GM19240 (cell line): ENCODE measurements at regions not wholly inside any gene's neighbourhood (a gene's known extent, or its start where the extent isn't known, plus 50 kb on each side); places are given as distances from the start of the nearest gene placed in this dataset.
"Not testable (repeated sequence)": the region's sequence is repeated elsewhere in the genome, so short reads cannot be mapped to it uniquely, and the experiment has no call there.

Source experiments
- DNase-seq: peaks from one replicate; pipeline ENCODE4 v3.0.0; 2011; ENCODE audit warnings: low spot score; ENCODE audit not compliant: insufficient read length

DNA sequence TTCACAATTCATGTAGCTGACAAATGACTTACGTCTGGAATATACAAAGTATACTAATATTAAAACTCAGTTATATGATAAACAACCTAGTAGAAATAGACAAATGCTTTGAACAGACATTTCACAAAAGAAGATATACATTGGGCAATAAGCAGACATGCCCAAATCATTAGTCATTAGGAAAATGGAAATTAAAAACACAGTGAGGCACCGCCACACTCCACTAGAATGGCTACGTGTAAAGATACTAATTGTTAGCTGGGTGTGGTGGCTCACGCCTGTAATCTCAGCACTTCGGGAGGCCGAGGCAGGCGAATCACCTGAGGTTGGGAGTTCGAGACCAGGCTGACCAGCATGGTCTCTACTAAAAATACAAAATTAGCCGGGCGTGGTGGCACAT, 248.9 kb upstream of the TMEM132C start:
- no peak for DNase-seq

DNA sequence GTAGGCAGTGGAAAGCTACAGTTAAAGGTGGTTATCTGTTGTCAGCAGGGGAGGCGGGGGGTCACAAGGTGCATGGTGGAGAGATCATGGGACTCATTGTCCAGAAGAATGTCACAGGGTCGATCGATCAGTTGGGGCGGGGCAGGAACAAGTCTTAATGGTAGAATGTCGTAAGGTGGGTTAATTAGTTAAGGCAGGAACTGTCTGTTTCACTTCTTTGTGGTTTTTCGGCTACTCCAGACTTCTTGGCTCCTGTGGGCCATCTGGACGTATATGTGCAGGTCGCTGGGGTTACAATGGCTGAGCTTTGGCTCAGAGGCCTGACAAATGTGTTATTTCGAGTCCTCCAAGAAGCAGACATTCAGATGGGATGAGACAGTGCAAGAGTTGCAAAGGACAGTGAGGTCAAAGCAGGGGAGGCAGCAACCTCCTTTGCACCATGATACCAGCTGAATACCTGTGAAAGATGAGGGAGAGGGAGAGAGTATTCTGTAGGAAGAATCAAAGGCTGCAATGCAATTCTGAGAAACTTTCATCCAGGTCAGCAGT, 246.9 kb upstream of the TMEM132C start:
- DNase-seq = no peak

DNA sequence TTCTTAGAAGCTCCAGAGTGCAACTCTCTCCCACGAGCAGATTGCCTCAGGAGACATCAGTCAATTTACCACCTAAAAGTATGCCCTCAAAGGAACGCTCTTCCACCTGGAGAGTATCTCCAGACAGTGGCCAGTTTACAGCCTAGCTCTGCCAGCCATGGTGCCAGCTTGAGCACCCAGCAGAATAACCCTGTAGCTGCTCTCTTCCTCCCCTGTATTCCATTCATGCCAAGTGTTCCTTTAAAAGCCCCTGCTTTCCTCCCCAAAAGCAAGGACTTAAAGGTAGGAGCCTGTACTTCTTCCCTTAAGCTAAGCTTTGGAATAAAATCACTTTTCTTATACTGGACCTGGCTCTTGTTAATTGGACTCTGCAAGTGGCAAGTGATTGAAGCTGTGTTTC, 245.4 kb upstream of the TMEM132C start:
- no peak for DNase-seq

DNA sequence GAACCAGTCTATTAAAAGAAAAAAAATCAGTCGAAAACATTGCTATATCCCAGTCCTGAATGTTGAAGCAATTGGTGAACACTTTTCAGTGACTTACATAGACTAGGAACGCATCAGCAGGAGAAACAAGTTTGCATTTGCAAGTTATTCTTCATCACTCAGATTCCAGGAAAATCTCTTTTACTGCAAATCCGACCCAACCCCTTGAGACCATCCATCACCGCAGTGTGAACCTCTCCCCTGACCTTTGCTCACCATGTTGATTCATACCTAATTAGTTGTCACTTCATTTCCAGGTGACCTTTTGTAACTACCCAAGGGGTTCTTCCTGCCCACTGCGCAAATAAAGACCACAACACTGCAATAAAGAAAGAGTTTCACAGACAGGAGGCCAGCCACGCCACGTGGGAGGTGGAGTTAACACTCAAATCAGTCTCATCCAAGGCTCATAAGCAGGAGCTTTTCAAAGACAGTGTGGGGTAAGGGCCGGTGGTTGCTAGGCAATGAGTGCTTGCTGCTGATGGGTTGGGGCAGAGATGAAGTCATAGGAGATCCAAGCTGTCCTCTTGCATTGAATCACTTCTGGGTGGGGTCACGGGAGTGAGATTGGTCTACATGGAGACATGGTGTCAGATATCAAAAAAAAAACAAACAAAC, 241.3 kb upstream of the TMEM132C start:
- DNase-seq = no peak

DNA sequence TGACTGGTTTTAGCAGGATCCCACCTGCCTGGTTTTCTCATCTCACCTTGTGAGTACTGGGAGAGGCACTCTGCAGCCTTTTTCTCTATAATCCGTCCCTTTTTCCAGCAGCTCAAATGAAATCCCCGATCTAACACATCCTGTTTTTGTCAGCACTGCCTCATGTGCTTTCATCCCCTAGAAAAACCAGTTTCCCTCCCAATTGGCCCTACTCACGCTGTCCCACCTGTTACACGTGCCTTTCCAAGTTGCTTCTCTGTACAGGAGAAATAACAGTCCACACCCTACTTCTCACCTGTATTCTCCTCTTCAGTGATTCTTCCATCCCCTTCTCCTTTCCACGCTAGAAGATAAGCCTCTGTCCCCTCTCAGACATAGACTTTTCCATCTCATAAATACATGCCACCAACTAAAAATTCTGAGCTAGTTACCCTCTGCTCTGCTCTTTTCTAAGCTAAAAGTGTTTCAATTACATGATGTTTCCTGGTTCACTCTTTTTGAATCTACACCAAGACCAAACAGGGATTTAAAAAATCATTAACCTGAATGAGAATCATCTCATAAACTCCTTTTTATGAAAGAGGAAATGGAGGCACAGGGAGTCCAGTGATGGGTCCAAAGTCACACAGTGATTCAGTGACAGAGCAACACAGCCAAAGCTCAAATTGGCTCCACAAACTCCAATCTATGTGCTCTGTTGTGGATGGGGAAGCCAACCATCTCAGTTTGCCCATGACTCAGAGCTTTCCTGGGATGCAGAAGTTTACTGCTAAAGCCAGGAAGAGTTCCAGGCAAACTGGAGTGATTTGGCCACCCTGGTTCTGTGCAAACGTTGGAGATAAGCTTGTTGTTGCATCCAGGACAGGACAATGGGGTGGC, 240.0 kb upstream of the TMEM132C start:
- no peak for DNase-seq

DNA sequence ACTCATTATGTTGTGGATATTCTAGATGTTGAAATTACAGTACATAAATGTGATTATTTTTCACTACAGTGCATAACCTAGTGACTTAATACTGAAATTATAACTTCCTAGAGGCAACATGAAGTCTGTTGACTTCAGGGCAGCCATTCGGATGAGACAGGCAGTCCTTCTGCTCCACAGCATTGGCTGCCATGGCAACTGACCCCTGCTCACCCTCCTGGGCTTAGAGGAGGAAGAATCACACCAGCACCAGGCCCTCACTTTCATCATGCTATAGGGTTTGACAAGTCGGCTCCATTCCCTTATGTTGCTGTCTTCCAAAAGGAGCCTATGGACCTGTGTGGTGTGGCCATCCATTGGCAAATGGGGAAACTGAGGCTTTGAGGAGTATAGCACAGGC, 233.5 kb upstream of the TMEM132C start:
- no peak for DNase-seq

DNA sequence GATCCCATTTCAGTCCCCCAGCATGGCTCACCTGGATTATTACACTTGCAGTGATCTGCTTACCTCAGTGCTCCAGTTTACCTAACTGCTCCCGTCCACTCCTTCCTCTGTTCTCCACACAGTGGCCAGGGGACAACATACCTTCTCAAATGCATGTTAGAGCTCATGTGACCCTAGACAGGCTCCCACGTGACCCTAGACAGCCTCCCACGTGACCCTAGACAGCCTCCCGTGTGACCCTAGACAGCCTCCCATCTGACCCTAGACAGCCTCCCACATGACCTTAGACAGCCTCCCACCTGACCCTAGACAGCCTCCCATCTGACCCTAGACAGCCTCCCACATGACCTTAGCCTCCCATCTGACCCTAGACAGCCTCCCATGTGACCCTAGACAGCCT, 226.0 kb upstream of the TMEM132C start:
- DNase-seq = no peak

DNA sequence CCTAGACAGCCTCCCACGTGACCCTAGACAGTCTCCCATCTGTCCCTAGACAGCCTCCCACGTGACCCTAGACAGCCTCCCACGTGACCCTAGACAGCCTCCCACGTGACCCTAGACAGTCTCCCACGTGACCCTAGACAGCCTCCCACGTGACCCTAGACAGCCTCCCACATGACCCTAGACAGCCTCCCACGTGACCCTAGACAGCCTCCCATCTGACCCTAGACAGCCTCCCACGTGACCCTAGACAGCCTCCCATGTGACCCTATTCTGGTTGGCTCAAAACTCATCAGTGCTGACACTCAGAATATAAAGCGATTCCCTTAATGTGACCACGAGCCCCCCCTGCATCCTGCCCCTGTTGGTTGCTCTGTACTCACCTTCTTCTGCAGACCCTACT, 224.7 kb upstream of the TMEM132C start:
- not testable (repeated sequence) for DNase-seq

DNA sequence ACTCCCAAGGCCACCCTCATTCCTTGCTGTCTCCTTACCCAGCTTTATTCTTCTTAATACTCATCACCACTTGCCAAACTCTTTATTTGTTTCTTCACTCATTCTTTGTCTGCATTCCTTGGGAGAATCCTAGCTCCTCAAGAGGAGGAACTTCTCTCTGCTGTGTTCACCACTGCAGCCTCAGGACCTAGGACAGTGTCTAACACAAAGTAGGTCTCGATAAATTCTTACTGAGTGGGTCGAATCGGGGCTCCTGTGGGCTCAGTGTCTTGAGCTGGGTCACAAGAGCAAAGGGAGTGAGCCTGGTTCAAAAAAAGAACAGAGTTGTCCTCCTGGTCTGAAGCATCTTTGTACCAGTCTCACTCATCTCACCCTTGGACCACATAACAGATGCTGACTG, 224.1 kb upstream of the TMEM132C start:
- no peak for DNase-seq

DNA sequence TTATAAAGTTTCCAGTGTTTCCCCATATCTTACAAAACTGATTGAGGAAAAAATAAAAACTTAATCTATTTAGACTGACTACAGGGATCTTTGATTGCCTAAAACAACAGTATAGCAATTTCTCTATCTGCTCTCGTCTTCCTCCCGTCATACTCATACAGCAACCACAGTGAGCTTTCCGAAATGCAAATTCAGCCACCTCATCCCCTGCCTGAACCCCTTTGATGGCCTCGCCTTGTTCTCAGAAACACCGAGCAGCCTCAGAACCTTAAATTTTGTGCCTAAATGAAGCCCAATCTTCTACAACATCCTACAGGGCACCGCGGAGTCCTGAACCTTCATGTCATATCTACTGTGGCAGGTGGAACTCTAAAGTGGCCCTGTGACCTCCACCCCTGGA, 223.7 kb upstream of the TMEM132C start:
- no peak for DNase-seq

DNA sequence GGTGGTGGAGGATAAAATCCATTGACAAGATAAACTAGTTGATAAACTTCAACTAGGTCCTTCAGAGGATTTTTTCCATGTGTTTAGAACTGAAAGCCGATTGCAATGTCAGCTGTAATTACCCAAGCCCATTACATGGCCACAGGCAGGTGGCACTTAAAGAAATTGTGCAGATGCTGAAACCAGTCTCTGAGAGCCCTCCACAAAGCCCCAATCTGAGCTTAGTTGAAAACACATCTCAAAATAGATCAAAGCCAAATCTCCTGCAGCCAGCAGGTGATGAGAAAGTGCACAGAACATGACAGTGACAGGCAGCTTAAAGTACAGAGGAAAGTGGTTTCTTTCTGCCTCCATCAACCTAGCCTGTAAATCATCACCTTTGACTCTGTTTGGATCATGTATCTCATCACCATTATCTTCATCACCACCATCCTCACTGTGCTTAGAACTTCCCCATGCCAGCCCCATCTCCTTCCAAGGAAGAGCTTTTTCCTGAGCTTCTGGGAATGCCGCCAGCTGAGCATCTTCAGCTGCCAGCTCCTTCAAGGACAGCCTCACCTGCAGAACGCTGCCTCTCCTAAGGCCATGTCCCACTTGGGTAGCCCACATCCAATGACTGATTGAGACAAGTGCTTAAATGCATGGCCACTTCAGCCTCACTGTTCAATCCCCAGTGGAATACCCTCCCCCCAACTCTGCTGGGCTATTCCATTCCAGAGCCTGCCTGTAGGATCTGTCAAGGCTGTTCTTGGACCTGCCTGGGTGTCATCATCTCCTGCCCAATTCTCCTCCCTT, 219.5 kb upstream of the TMEM132C start:
- no peak for DNase-seq

DNA sequence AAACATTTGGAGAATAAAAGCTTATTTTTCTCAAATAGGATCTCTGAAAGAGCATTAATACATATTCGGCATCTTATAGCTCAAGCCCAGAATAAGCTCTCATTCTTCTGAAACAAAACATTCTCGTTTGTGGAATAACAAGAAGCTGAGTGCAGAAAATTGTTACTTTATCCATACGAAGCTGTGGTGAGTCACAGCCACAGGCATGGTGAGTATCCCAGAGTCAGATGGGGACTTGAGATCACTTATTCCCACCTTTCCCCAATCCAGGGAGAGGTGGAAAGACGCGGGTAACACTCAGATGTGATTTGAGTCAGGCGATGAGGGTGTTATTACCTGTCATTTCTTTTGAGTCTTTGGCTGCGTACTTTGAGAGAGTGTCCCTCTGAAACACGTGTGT, 214.6 kb upstream of the TMEM132C start:
- no peak for DNase-seq

DNA sequence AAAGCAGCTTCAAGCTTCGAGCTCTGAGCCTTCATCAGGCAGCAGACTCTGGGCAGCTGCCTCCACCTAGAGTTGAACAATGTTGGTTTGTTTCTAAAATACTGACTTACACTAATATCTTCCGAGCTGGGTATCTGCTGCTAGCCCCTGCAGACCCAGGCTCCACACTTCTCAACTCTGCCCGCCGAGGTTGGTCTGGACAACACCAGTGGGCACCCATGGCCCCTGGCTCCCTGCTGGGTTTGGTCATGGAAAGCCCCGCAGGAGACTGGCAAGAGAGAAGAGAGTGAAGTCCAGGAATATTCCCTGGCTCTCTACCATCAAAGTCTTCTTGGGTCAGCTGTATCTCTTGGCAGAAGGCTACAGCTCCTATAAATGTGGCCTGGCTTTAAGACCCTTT, 214.2 kb upstream of the TMEM132C start:
- DNase-seq = no peak

DNA sequence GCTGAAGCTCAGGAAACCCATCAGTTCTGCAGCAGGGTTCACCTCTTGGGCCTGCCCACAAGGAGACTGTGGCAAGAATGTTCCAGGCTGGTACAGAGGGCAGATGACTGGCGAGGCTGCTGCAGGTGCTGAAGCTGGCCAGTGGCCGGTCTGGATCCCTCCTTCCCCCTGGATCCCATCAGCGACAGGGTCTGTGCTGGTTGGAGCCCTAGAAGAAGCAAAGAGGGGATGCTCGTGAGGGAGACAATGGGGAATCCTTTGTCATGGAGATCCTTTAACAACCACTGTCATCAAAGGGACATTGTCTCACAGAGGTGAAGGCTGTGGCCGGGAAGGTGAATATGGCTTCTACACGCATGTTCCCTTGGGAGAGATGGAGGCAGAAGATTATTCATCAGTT, 211.4 kb upstream of the TMEM132C start:
- no peak for DNase-seq

DNA sequence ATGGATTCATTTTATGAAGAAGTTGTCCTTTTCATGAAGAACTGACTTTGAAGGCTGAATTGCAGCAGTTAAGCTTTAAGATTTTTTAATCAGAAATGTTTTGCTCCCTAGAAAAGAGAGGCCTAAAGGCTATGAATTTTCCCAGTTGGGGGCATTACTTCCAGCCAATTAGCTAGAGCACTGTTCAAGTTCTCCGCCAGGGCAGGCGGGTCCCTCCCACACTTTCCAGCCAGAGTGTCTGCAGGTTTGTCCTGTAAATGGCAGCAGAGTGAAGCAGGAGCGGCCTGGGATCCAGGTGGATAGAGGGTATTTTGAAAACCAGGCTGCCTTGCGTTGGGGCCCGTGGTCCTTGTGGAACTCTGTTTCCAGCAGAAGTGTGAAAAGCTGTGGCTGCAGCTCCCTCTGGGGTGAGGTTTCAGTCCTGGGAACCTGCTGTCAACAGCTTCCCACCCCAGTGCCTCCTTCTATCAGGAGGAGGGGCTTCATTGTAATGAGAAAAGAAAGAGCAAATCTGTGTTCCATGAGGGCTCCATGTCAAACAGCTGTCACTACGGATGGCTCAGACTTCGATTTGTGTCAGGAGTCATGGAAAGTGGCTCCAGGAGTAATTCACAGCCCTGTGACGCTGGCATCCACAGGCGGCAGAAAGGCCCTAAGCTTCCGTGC, 210.7 kb upstream of the TMEM132C start:
- no peak for DNase-seq

DNA sequence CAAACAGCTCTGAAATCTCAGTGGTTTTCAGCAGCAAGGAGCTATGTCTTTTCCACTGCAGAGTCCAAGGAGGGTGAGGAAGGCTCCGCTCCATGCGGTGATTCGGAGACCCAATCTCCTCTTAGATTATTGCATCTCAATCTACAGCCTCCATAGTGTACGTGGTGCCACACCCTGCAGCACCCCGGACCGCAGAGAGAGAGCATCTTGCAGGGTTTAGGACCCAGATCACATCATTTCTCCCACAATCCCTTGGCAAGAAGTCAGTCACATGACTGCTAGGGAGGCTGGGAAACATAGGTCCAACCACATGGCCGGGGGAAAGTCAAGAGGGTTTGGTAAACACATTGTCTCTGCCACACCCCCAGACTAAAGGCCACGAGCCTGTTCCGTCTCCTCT, 209.4 kb upstream of the TMEM132C start:
- no peak for DNase-seq

DNA sequence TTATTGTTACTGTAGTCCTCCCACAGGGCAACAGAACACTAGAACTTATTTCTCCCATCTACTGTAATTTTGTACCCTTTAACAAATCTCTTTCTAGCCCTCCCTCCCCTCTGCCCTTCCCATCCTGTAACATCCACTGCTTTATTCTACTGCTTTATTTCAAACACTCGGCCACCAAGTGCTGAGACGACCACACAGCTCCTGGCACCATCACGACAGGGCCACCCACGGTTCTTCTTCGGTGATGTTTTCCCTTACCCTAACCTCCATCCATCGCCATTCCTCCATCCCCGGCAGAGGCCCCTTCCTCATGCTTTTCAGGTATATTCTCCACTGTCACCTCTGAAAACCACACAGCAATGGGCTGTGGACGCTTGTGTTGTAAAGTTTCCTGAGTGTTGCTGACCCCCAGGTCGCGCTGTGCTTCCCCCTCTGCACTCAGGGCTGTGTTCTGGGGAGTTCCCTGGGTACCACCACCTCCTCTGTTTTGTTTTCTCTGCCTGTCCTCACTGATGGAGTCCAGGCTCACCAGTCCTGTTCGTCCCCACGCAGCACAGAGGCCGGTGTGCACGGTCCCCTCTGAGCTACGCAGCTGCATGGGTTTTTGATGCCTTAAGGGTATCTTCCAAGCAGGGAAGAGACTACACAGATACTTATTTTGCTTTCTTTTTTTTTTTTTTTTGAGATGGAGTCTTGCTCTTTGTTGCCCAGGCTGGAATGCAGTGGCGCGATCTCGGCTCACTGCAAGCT, 207.2 kb upstream of the TMEM132C start:
- no peak for DNase-seq

DNA sequence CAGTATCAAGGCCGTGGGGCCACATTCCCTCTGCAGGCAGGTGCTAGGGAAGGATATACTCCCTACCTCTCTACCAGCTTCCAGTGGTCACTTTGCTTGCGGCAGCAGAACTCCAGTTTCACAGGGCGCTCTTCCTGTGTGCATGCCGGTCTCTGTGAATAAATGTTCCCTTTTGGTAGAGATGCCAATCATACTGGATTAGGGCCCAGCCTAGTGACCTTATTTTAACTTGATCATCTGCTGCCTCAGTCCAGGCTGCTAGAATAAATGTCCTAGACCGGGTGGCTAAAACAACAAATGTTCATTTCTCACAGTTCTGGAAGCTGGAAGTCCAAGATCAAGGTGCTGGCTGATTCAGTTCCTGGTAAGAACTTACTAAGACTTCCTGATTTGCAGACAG, 198.8 kb upstream of the TMEM132C start:
- DNase-seq = no peak

DNA sequence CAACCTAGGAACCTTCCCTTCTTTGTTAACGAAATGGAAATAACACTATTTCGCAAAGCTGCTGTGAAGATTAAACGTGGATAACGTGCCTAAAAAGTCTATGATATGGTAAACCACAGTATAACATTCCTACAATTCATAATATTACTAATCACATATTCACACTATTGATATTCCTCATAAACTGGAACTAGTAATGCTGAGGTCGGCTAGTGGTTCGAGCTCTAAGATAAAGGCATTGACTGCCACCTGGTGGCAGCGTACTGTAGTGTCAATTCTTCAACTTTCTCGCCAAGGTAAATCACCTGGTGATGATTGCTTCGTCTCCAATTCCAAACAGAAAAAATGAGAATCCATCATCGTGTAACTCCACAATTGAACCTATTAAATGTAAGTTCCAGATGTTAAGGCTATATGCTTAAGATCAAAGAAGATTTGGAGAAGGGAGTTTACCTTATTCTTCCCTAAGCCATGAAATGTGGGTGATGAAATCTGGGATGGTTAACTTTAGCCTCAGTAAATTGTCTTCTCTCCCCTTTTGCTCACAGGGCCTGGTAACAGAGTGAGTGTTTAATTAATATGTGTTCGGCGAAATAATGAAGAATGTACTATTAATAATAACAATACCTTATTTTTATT, 197.5 kb upstream of the TMEM132C start:
- DNase-seq = no peak

DNA sequence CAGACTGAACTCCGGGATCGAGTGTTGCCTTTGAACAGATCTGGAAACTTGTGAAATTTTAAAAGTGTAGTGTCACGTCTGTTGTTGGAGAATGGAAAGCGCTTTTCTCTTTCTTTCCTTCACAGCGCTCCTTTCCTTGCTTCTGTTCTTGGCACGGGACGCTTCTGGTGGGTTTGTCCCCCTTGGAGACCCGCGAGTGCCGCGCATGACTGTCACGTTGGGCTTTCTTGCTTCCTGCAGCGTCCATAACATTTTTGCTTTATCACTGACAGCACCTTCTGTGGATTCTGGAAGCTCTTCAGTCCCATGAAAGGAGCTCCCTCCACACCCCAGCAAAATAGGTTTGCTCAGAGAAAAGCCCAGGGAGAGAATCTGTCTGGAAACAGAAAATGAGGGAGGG, 193.0 kb upstream of the TMEM132C start:
- no peak for DNase-seq
